ENCODE measurements at regions not wholly inside any gene's neighbourhood (a gene's known extent, or its start where the extent isn't known, plus 50 kb on each side); places are given as distances from the start of the nearest gene placed in this dataset.

- TF ChIP-seq CTCF (IDR thresholded peaks at IDR 0.05), result no peak
- TF ChIP-seq POLR2A (IDR thresholded peaks at IDR 0.05), result no peak
These were observed 262.4 kb downstream of the MTX2 start for GRCh38 chr2:176531608-176532007.
